ENCODE measurements at regions not wholly inside any gene's neighbourhood (a gene's known extent, or its start where the extent isn't known, plus 50 kb on each side); places are given as distances from the start of the nearest gene placed in this dataset.

GRCh38 chr1:80639777-80640533 is 1160.8 kb upstream of the ADGRL2 start:
- Histone ChIP-seq H3K9ac (ENCODE audit: extremely low read depth, low read length, poor library complexity, severe bottlenecking) (no peak overlapping the region), H3K9me3 (ENCODE audit: control insufficient read depth, low read length) (no peaks in the 10 kb centered on the region), H3K27ac (ENCODE audit: low read depth, low read length) (no peak overlapping the region), H3K4me3 (ENCODE audit: low read length) (no peak overlapping the region), H3K36me3 (ENCODE audit: control insufficient read depth, insufficient read depth, low read length) (no peaks in the 10 kb centered on the region), H3K4me1 (ENCODE audit: control insufficient read depth, insufficient read depth, low read length) (no peaks in the 10 kb centered on the region), H3K27me3 (ENCODE audit: control insufficient read depth, insufficient read depth, low read length, poor library complexity, severe bottlenecking) (no peaks in the 10 kb centered on the region)
- WGBS, 2 experiments (ENCODE audit: insufficient coverage in 1 of 2, insufficient read length in 1 of 2), result 83 to 84% methylated on average over 1 to 2 of the region's 2 CpGs
- Mint-ChIP-seq H3K9me3 (peaks cover 5% of the 10 kb centered on the region), H3K27me3 (ENCODE audit: insufficient read depth) (no peaks in the 10 kb centered on the region), H3K27ac (no peak overlapping the region), H3K4me1 (peaks cover 2% of the 10 kb centered on the region), H3K36me3 (ENCODE audit: low read depth) (no peaks in the 10 kb centered on the region), H3K4me3 (no peak overlapping the region)
- no peak for DNase-seq
- no peak for TF ChIP-seq CTCF (conservative IDR thresholded peaks at IDR 0.05)

GRCh38 chr1:80633947-80634706 is 1166.6 kb upstream of the ADGRL2 start:
- H3K27ac ChIP-seq (ENCODE audit: low read depth, low read length), result no peak overlapping the region
- 83 to 91% methylated on average over 5 to 10 of the region's 10 CpGs for WGBS, 2 experiments (ENCODE audit: insufficient coverage in 1 of 2, insufficient read length in 1 of 2)
- no peaks in the 10 kb centered on the region for H3K9me3 ChIP-seq (ENCODE audit: control insufficient read depth, low read length)
- no peak overlapping the region for H3K9ac ChIP-seq (ENCODE audit: extremely low read depth, low read length, poor library complexity, severe bottlenecking)
- Mint-ChIP-seq H3K27ac (no peak overlapping the region), H3K4me3 (no peak overlapping the region), H3K36me3 (ENCODE audit: low read depth) (no peaks in the 10 kb centered on the region), H3K4me1 (no peaks in the 10 kb centered on the region), H3K9me3 (peaks cover 5% of the 10 kb centered on the region), H3K27me3 (ENCODE audit: insufficient read depth) (peaks cover 5% of the 10 kb centered on the region)
- no peaks in the 10 kb centered on the region for H3K4me1 ChIP-seq (ENCODE audit: control insufficient read depth, insufficient read depth, low read length)
- H3K36me3 ChIP-seq (ENCODE audit: control insufficient read depth, insufficient read depth, low read length), result no peaks in the 10 kb centered on the region
- no peak for DNase-seq
- TF ChIP-seq CTCF (conservative IDR thresholded peaks at IDR 0.05), result no peak
- H3K27me3 ChIP-seq (ENCODE audit: control insufficient read depth, insufficient read depth, low read length, poor library complexity, severe bottlenecking), result no peaks in the 10 kb centered on the region
- H3K4me3 ChIP-seq (ENCODE audit: low read length), result no peak overlapping the region

GRCh38 chr1:80632284-80632683 is 1168.5 kb upstream of the ADGRL2 start:
- Mint-ChIP-seq H3K27me3 (ENCODE audit: insufficient read depth) (peaks cover 5% of the 10 kb centered on the region), H3K27ac (no peak overlapping the region), H3K4me1 (no peaks in the 10 kb centered on the region), H3K4me3 (no peak overlapping the region), H3K9me3 (peaks cover 5% of the 10 kb centered on the region), H3K36me3 (ENCODE audit: low read depth) (no peaks in the 10 kb centered on the region)
- no peak for DNase-seq
- no peak for TF ChIP-seq CTCF (conservative IDR thresholded peaks at IDR 0.05)
- Histone ChIP-seq H3K36me3 (ENCODE audit: control insufficient read depth, insufficient read depth, low read length) (no peaks in the 10 kb centered on the region), H3K9me3 (ENCODE audit: control insufficient read depth, low read length) (no peaks in the 10 kb centered on the region), H3K4me3 (ENCODE audit: low read length) (no peak overlapping the region), H3K4me1 (ENCODE audit: control insufficient read depth, insufficient read depth, low read length) (no peaks in the 10 kb centered on the region), H3K27me3 (ENCODE audit: control insufficient read depth, insufficient read depth, low read length, poor library complexity, severe bottlenecking) (no peaks in the 10 kb centered on the region), H3K27ac (ENCODE audit: low read depth, low read length) (no peak overlapping the region), H3K9ac (ENCODE audit: extremely low read depth, low read length, poor library complexity, severe bottlenecking) (no peak overlapping the region)
- WGBS, 2 experiments (ENCODE audit: insufficient coverage in 1 of 2, insufficient read length in 1 of 2), result 85 to 86% methylated on average over 4 to 10 of the region's 10 CpGs

All from endodermal cell (in vitro differentiated cells).